Esophagus squamous epithelium (tissue), 4 donors: ENCODE measurements at regions not wholly inside any gene's neighbourhood (a gene's known extent, or its start where the extent isn't known, plus 50 kb on each side); places are given as distances from the start of the nearest gene placed in this dataset.

Experiments used
- POLR2A ChIP-seq, 4 donors: fragments of 450-650 bp; IDR thresholded peaks; one replicate each; pipeline ENCODE4 v1.6.1; 2017; ENCODE audit warnings: antibody characterized with exemption in 4 of 4, mild to moderate bottlenecking in 4 of 4, moderate library complexity in 3 of 4
- TF ChIP-seq, protein P1 (sequence below), 6 experiments: fragments of 450-650 bp in 4 of 6; fragments of 200-600 bp in 2 of 6; sonication (generic) in 2 of 6; IDR thresholded peaks; one replicate each; pipeline ENCODE4 v1.5.1; 2016 to 2019; ENCODE audit warnings: antibody characterized with exemption in 6 of 6, mild to moderate bottlenecking in 4 of 6, moderate library complexity in 4 of 6

DNA sequence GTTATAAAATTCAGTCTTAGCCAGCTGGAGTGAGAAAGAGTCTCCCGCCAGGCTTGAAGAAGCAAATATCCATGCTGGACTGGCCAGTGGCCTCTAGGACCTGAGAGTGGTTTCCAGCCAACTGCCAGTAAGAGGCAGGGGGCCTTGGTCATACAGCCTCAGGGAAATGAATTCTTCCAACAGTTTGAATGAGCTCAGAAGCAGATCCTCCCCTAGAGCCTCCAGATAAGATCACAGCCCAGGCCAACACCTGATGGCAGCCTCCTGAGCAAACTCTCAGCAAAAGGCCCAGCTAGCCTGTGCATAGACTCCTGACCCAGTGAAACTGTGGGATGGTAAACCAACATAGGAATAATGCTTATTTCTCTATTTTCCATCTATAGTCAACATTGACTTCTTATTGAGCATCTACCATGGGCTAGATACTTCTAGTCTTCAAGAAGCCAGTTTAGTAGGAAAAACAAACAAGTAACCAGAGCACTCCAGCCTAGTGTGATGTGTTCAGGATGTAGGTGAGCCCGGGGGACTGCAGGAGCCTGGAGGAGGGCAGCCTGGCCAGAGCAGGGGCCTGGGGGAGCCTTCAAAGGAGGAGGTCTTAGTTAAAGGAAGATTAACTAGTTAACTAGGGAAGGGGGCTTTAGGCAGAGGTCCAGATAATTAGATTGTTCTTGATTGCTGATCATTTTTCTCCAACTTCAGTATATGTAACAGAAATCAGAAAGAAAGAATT lies 115.4 kb upstream of the ADO start:
- TF ChIP-seq, protein P1, sequence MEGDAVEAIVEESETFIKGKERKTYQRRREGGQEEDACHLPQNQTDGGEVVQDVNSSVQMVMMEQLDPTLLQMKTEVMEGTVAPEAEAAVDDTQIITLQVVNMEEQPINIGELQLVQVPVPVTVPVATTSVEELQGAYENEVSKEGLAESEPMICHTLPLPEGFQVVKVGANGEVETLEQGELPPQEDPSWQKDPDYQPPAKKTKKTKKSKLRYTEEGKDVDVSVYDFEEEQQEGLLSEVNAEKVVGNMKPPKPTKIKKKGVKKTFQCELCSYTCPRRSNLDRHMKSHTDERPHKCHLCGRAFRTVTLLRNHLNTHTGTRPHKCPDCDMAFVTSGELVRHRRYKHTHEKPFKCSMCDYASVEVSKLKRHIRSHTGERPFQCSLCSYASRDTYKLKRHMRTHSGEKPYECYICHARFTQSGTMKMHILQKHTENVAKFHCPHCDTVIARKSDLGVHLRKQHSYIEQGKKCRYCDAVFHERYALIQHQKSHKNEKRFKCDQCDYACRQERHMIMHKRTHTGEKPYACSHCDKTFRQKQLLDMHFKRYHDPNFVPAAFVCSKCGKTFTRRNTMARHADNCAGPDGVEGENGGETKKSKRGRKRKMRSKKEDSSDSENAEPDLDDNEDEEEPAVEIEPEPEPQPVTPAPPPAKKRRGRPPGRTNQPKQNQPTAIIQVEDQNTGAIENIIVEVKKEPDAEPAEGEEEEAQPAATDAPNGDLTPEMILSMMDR (IDR thresholded peaks at IDR 0.05), result no peak
- TF ChIP-seq POLR2A (IDR thresholded peaks at IDR 0.05), result no peak
